LNCaP clone FGC (cell line): ENCODE measurements at regions not wholly inside any gene's neighbourhood (a gene's known extent, or its start where the extent isn't known, plus 50 kb on each side); places are given as distances from the start of the nearest gene placed in this dataset.

ENCODE experiments used
- DNase-seq: peaks from one replicate; pipeline ENCODE4 v3.0.0-alpha.2; 2011; ENCODE audit warnings: low read depth
- H3K4me3 ChIP-seq: 2 replicates; pipeline ENCODE4 v1.5.1; 2011; ENCODE audit warnings: mild to moderate bottlenecking, low read depth, low read length, control low read depth
- CTCF ChIP-seq: IDR thresholded peaks from 2 replicates; pipeline ENCODE4 v1.5.1; 2012; ENCODE audit warnings: mild to moderate bottlenecking; ENCODE audit not compliant: control insufficient read depth, insufficient read depth; ENCODE audit errors: extremely low read depth

GRCh38 chr3:171533702-171534101 is 73.5 kb upstream of the TNIK start:
- peak; percentile 22 for DNase-seq
- TF ChIP-seq CTCF = no peak
- H3K4me3 ChIP-seq = no peak overlapping the region

- DNase-seq = peak; percentile 55
- no peak overlapping the region for H3K4me3 ChIP-seq
- TF ChIP-seq CTCF = no peak
These were observed 72.1 kb upstream of the TNIK start for GRCh38 chr3:171532294-171532693.

- TF ChIP-seq CTCF = no peak
- no peak overlapping the region for H3K4me3 ChIP-seq
- no peak for DNase-seq
These were observed 71.5 kb upstream of the TNIK start for GRCh38 chr3:171531716-171532115.

- no peak for DNase-seq
- no peak for TF ChIP-seq CTCF
- H3K4me3 ChIP-seq = no peak overlapping the region
These were observed 67.9 kb upstream of the TNIK start for GRCh38 chr3:171528102-171528501.

- DNase-seq = no peak
- no peak for TF ChIP-seq CTCF
- no peak overlapping the region for H3K4me3 ChIP-seq
These were observed 66.7 kb upstream of the TNIK start for GRCh38 chr3:171526869-171527268.

- no peak overlapping the region for H3K4me3 ChIP-seq
- TF ChIP-seq CTCF = no peak
- no peak for DNase-seq
These were observed 65.9 kb upstream of the TNIK start for GRCh38 chr3:171526146-171526545.

- no peak overlapping the region for H3K4me3 ChIP-seq
- no peak for TF ChIP-seq CTCF
- DNase-seq = no peak
These were observed 65.2 kb upstream of the TNIK start for GRCh38 chr3:171525437-171525836.
